Vagina (tissue), 2 donors: ENCODE measurements at regions not wholly inside any gene's neighbourhood (a gene's known extent, or its start where the extent isn't known, plus 50 kb on each side); places are given as distances from the start of the nearest gene placed in this dataset.
"Not testable (repeated sequence)": the region's sequence is repeated elsewhere in the genome, so short reads cannot be mapped to it uniquely, and the experiment has no call there.

Experiments used
- DNase-seq, 2 donors: peaks; one replicate each; pipeline ENCODE4 v3.0.0-alpha.2; 2017; ENCODE audit errors: extremely low spot score in 2 of 2
- H3K27ac ChIP-seq: fragments of 200-600 bp; sonication (generic); one replicate; pipeline ENCODE4 v1.5.1; 2019
- H3K27me3 ChIP-seq: fragments of 200-600 bp; sonication (generic); one replicate; pipeline ENCODE4 v1.5.1; 2019
- H3K36me3 ChIP-seq, 2 donors: fragments of 200-600 bp; sonication (generic); one replicate each; pipeline ENCODE4 v1.5.1; 2017 to 2019
- H3K4me1 ChIP-seq: fragments of 200-600 bp; sonication (generic); one replicate; pipeline ENCODE4 v1.5.1; 2019
- H3K4me3 ChIP-seq, 2 donors: fragments of 200-600 bp; sonication (generic); 1 replicate in 1 of 2; 2 replicates in 1 of 2; pipeline ENCODE4 v1.5.1; 2016 to 2019
- H3K9me3 ChIP-seq: fragments of 200-600 bp; sonication (generic); one replicate; pipeline ENCODE4 v1.5.1; 2019
- POLR2A ChIP-seq, 2 donors: fragments of 450-650 bp; IDR thresholded peaks; one replicate each; pipeline ENCODE4 v1.6.1; 2017; ENCODE audit warnings: antibody characterized with exemption in 2 of 2, mild to moderate bottlenecking in 2 of 2, moderate library complexity in 2 of 2
- POLR2AphosphoS5 ChIP-seq, 2 donors: sonication (generic); formaldehyde crosslinking; IDR thresholded peaks; one replicate each; pipeline ENCODE4 v1.9.0; 2017; ENCODE audit warnings: antibody characterized with exemption in 2 of 2, mild to moderate bottlenecking in 2 of 2, low read depth in 1 of 2; ENCODE audit not compliant: insufficient read depth in 1 of 2
- intact Hi-C: fragments of 100-400 bp; cut with DNase I; formaldehyde crosslinking; loops from one replicate; pipeline ENCODE4 v1.15.1; 2023
- TF ChIP-seq, protein P1 (sequence below), 3 experiments: fragments of 450-650 bp in 2 of 3; fragments of 200-600 bp in 1 of 3; sonication (generic) in 1 of 3; IDR thresholded peaks; one replicate each; pipeline ENCODE4 v1.5.1; 2017 to 2019; ENCODE audit warnings: antibody characterized with exemption in 3 of 3, mild to moderate bottlenecking in 2 of 3, moderate library complexity in 2 of 3

- TF ChIP-seq POLR2A (IDR thresholded peaks at IDR 0.05) = no peak
- TF ChIP-seq, protein P1, sequence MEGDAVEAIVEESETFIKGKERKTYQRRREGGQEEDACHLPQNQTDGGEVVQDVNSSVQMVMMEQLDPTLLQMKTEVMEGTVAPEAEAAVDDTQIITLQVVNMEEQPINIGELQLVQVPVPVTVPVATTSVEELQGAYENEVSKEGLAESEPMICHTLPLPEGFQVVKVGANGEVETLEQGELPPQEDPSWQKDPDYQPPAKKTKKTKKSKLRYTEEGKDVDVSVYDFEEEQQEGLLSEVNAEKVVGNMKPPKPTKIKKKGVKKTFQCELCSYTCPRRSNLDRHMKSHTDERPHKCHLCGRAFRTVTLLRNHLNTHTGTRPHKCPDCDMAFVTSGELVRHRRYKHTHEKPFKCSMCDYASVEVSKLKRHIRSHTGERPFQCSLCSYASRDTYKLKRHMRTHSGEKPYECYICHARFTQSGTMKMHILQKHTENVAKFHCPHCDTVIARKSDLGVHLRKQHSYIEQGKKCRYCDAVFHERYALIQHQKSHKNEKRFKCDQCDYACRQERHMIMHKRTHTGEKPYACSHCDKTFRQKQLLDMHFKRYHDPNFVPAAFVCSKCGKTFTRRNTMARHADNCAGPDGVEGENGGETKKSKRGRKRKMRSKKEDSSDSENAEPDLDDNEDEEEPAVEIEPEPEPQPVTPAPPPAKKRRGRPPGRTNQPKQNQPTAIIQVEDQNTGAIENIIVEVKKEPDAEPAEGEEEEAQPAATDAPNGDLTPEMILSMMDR (IDR thresholded peaks at IDR 0.05) = no peak
- TF ChIP-seq POLR2AphosphoS5 (IDR thresholded peaks at IDR 0.05; ENCODE audit: insufficient read depth in 1 of 2, low read depth in 1 of 2) = no peak
- no peaks in the 10 kb centered on the region for H3K27me3 ChIP-seq
- no peak overlapping the region for H3K4me3 ChIP-seq
- H3K36me3 ChIP-seq = no peaks in the 10 kb centered on the region
- no peaks in the 10 kb centered on the region for H3K4me1 ChIP-seq
- DNase-seq = no peak
- intact Hi-C loops = no loop called here
- no peaks in the 10 kb centered on the region for H3K9me3 ChIP-seq
- H3K27ac ChIP-seq = no peak overlapping the region
These were observed 73.4 kb upstream of the MELK start for GRCh38 chr9:36499174-36499890.

DNA sequence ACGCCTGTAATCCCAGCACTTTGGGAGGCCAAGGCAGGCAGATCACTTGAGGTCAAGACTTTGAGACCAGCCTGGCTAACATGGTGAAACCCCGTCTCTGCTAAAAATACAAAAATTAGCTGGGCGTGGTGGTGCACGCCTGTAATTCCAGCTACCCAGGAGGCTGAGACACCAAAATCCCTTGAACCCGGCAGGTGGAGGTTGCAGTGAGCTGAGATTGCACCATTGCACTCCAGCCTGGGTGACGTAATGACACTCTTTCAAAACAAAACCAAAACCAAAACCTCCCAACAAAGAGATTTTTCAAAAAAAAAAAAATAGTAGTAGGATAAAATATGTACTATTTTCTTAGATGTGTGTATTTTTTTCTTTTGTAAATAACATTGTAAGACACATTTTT is 79.1 kb upstream of the MELK start:
- H3K4me3 ChIP-seq, H3K27me3 ChIP-seq, H3K27ac ChIP-seq, H3K36me3 ChIP-seq, intact Hi-C loops, H3K9me3 ChIP-seq, DNase-seq: not testable (repeated sequence)
- peaks cover 10% of the 10 kb centered on the region for H3K4me1 ChIP-seq

- Histone ChIP-seq H3K9me3 (no peaks in the 10 kb centered on the region), H3K27ac (no peak overlapping the region)
- TF ChIP-seq POLR2AphosphoS5 (IDR thresholded peaks at IDR 0.05; ENCODE audit: insufficient read depth in 1 of 2, low read depth in 1 of 2) (no peak), POLR2A (IDR thresholded peaks at IDR 0.05) (no peak)
- TF ChIP-seq, protein P1 (IDR thresholded peaks at IDR 0.05) = no peak
These were observed 79.8 kb upstream of the MELK start for GRCh38 chr9:36492865-36493264.

GRCh38 chr9:36489453-36489852 is 83.2 kb upstream of the MELK start:
- TF ChIP-seq, protein P1 (IDR thresholded peaks at IDR 0.05) = no peak
- TF ChIP-seq POLR2A (IDR thresholded peaks at IDR 0.05) (no peak), POLR2AphosphoS5 (IDR thresholded peaks at IDR 0.05; ENCODE audit: insufficient read depth in 1 of 2, low read depth in 1 of 2) (no peak)
- DNase-seq = no peak
- intact Hi-C loops = loop anchor here (2.0 to 10.0 kb wide), 2 partner anchors 23 to 85 kb away; partner anchors contain the start of gene RNF38
- Histone ChIP-seq H3K9me3 (no peaks in the 10 kb centered on the region), H3K27ac (peak overlapping the region; percentile 80), H3K36me3 (no peaks in the 10 kb centered on the region), H3K4me1 (peaks cover 39% of the 10 kb centered on the region), H3K4me3 (no peak overlapping the region), H3K27me3 (no peaks in the 10 kb centered on the region)

More at GRCh38 chr9:36492865-36493264, 79.8 kb upstream of the MELK start:
- intact Hi-C loops = no loop called here
- peaks cover 15% of the 10 kb centered on the region for H3K4me1 ChIP-seq
- H3K36me3 ChIP-seq = no peaks in the 10 kb centered on the region
- H3K27me3 ChIP-seq = no peaks in the 10 kb centered on the region
- H3K4me3 ChIP-seq = no peak overlapping the region
- DNase-seq = no peak

DNA sequence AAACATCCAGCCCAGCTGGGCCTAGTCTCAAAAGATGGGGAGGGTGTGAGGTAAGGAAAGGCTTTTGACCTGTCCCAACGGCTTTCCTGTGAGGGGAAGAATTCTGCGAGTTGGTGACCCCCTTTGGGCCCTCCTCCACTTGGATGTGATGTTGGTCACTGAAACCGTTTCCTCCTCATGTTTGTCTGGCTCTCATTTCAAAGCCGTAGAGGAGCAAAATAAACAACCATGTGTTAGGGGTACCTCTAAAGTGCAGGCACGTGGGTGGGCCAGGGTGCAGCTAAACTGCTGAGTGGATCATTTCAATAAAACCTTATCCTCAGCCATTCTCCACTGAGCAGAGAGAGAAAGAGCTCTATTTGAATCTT is 84.3 kb upstream of the MELK start:
- H3K36me3 ChIP-seq = no peaks in the 10 kb centered on the region
- DNase-seq = no peak
- TF ChIP-seq, protein P1 (IDR thresholded peaks at IDR 0.05) = no peak
- TF ChIP-seq POLR2A (IDR thresholded peaks at IDR 0.05) = no peak
- TF ChIP-seq POLR2AphosphoS5 (IDR thresholded peaks at IDR 0.05; ENCODE audit: insufficient read depth in 1 of 2, low read depth in 1 of 2) = no peak

More for the DNA sequence above, 84.3 kb upstream of the MELK start:
- H3K9me3 ChIP-seq = no peaks in the 10 kb centered on the region
- no peaks in the 10 kb centered on the region for H3K27me3 ChIP-seq
- peak overlapping the region; percentile 80 for H3K27ac ChIP-seq
- peak overlapping the region; percentile 95 to 97 for H3K4me3 ChIP-seq
- H3K4me1 ChIP-seq = peaks cover 49% of the 10 kb centered on the region
- intact Hi-C loops = loop anchor here (2.0 to 10.0 kb wide), 2 partner anchors 22 to 84 kb away; partner anchors contain the start of gene RNF38
